Gastroesophageal sphincter (tissue), 3 donors: ENCODE measurements at regions not wholly inside any gene's neighbourhood (a gene's known extent, or its start where the extent isn't known, plus 50 kb on each side); places are given as distances from the start of the nearest gene placed in this dataset.

Source experiments
- EP300 ChIP-seq: sonication (generic); formaldehyde crosslinking; IDR thresholded peaks from one replicate; pipeline ENCODE4 v1.6.1; 2017; ENCODE audit warnings: antibody characterized with exemption, mild to moderate bottlenecking
- POLR2A ChIP-seq, 2 donors: fragments of 450-650 bp; IDR thresholded peaks; one replicate each; pipeline ENCODE4 v1.6.1; 2017; ENCODE audit warnings: antibody characterized with exemption in 2 of 2, mild to moderate bottlenecking in 2 of 2, moderate library complexity in 1 of 2
- POLR2AphosphoS5 ChIP-seq: sonication (generic); formaldehyde crosslinking; IDR thresholded peaks from one replicate; pipeline ENCODE4 v1.6.1; 2017; ENCODE audit warnings: antibody characterized with exemption
- TF ChIP-seq, protein P1 (sequence below), 4 experiments: fragments of 200-600 bp in 2 of 4; fragments of 450-650 bp in 2 of 4; sonication (generic) in 1 of 4; IDR thresholded peaks; one replicate each; pipeline ENCODE4 v1.5.1; 2017 to 2019; ENCODE audit warnings: antibody characterized with exemption in 4 of 4, mild to moderate bottlenecking in 2 of 4, moderate library complexity in 2 of 4

- TF ChIP-seq EP300 (no peak), POLR2AphosphoS5 (no peak), POLR2A (IDR thresholded peaks at IDR 0.05) (no peak)
- TF ChIP-seq, protein P1, sequence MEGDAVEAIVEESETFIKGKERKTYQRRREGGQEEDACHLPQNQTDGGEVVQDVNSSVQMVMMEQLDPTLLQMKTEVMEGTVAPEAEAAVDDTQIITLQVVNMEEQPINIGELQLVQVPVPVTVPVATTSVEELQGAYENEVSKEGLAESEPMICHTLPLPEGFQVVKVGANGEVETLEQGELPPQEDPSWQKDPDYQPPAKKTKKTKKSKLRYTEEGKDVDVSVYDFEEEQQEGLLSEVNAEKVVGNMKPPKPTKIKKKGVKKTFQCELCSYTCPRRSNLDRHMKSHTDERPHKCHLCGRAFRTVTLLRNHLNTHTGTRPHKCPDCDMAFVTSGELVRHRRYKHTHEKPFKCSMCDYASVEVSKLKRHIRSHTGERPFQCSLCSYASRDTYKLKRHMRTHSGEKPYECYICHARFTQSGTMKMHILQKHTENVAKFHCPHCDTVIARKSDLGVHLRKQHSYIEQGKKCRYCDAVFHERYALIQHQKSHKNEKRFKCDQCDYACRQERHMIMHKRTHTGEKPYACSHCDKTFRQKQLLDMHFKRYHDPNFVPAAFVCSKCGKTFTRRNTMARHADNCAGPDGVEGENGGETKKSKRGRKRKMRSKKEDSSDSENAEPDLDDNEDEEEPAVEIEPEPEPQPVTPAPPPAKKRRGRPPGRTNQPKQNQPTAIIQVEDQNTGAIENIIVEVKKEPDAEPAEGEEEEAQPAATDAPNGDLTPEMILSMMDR (IDR thresholded peaks at IDR 0.05) = no peak
Observed at GRCh38 chr14:45811155-45811554, 558.2 kb upstream of the MIS18BP1 start.
